GM21529 (cell line): ENCODE measurements at regions not wholly inside any gene's neighbourhood (a gene's known extent, or its start where the extent isn't known, plus 50 kb on each side); places are given as distances from the start of the nearest gene placed in this dataset.

Source experiments
- ATAC-seq: cut with Tn5 transposase; IDR thresholded peaks from one replicate; pipeline ENCODE4 v1.9.1; 2021; ENCODE audit not compliant: unreplicated experiment

DNA sequence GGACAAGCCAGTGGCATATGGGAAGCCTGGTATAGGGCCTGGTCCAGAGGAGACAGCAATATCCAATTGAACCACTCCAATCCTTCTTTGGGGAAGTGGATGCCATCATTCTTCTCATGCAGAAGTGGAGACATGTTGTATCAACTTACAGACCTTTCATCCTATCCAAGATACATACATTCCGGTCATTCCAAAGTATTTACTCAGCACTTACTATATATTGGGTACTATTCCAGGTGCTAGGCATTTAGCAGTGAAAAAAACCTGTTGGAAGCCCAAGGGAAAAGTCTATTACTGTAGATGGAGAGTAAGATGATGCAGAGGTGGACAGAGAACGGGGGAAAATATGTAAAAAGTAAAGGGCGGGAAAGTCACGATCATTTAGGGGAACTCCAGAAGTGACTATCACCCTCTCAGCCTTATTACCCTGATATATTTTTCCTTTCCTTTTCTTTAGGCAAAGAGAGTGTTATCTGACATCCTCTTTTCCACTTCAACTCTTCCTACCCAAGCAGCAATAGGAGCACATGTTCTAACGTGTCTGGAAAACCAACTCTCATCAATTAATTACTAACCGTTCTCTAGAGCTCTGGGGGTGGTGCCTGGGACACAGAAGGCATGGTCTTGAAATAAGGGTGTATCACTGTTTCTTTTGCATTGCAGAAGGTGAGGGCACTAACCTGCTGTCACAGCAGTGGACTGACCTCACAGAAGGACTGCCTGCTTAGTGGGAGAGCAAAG lies 210.1 kb upstream of the MAF start:
- ATAC-seq, result no peak

DNA sequence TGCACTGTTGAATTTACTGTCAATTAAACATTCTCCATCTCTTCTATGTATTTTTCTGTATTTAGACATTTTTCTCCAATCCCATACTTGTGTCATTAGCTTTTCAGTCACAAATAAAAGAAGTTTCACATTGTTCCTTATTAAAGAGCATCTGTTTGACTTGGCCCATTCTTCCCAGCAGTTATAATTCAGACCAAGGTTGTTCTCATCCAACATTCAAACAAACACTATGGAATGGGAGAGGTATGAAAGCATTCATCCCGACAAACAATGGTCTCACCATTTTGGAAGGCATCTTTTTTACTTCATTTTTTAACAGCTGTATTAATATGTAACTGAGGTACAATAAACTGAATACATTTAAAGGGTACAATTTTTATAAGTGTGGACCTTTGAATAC lies 208.8 kb upstream of the MAF start:
- ATAC-seq, result no peak

DNA sequence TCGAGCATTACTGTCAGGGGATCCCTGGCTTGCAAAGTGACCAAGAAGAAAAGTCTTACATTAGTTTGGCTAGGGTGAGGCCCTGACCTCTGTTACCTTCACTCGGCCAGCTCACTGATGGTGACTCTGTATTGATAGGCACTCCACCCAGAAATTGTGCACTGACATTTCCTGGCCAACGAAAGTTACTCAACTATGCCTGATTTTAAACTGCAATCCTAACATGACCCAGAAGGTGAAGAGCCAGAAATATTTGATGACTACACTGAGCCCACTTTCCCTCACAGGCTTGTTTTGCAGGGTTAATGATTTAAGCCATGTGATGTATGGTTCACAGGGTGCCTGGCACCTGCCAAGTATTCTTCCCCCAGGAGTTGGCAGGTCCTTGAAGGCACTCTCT lies 208.2 kb upstream of the MAF start:
- ATAC-seq, result no peak

DNA sequence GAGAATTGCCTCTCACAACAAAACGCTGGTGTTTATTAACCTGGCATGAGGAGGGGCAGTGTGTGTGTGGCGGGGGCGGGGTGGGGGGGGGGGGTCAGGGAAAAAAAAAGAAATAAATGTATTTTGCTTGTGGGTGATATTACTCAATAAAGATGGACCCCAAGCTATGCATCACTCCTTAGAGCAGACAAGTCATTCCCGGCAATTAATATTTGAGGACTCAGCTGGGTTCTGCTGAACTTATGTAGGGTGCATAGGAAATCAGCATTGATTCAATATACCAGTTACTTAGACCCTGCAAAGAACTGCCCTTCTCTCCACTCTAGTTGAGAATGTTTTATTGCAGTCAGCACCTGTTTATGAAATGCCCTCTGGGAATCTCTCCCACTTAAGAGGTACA lies 206.2 kb upstream of the MAF start:
- no peak for ATAC-seq

DNA sequence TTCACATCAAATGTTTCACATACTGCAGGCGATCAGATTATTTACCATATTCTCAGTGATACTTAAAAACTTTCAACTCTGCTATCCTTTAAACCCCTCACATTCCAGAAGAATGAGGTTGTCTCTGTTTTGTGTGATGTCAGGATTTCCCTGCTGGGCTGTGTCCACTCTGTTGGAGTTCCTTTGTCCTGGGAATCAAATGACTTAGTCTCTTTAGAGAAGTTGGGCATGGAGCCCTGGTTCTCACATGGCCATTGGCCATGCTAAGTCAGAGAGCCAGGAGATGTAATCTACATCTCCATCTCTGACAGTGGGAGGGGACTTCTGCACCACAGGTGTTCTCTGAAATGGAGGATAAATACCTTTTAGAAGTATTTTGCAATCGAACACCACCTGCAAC lies 205.1 kb upstream of the MAF start:
- no peak for ATAC-seq

DNA sequence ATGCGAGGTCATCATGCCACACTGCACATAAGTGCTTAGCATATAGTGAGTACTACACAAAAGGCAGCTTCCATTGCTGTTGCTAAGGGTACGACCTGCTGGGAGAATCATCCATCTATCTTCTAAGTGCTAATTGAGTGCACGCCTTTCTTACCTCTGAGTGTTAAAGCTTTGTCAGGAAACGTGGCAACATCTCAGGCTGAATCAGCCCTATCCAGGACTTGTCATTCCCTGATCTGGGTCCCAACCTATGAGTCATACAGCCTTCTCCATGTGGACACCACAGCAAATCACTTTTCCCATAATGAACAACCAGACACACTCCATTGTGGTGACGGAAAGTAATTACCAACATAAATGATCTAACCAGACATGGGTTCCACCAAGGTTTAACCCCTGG lies 201.1 kb upstream of the MAF start:
- no peak for ATAC-seq

DNA sequence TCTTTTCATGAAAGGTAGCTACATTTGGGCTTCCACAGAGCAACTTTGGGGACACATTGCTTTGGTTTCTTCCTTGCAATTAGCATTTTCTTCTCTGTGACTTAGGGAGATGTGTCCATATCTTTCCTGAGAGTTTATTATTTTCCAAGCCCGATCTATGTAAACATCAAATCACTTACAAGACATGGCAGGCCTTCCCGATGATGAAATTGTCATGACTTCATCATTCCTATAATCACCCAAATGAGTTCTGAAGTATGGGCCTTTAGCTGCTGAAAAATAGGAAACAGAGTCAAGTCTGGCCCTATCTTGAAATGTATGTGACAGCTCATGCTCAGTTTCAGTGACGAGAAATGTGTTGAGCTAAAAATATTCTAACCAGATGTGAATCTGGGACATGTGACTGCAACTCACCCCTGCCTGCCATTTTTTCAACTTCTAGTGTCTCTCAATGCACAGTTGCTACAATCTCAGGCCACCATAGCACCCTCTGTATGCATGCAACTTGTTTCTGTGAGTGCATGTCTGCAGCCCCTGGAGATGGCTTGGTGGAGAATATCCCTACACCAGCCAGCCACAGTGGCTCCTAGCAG lies 199.6 kb upstream of the MAF start:
- ATAC-seq, result no peak

DNA sequence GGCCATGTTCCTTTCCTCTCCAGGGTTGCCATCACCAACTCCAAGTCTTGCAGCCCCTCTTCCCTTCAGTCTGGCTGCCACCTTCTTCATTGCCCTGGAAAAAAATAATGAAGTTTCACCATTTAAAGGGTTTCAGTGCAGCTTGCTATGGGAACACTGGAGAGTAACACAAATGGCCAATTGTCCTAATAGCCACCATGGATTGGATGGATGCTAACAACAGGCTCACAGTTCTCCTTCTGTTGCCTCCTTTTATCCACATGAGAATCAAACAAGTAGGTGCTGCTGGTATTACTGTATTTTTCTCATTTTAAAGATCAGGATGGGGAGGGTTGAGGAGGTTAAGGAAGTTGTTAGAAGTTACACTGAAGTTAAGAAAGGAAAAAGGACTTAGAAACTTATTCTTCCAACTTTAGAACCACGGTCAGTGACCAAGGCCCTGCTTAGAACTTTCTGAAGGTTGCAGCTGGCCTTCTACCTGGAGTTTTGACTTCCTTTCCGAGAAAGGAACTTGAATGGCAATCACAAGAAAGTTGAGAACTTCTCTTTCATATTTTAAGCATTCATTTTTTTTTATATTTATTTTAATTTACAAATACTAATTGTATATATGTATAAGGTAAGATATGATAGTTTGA lies 198.0 kb upstream of the MAF start:
- no peak for ATAC-seq

DNA sequence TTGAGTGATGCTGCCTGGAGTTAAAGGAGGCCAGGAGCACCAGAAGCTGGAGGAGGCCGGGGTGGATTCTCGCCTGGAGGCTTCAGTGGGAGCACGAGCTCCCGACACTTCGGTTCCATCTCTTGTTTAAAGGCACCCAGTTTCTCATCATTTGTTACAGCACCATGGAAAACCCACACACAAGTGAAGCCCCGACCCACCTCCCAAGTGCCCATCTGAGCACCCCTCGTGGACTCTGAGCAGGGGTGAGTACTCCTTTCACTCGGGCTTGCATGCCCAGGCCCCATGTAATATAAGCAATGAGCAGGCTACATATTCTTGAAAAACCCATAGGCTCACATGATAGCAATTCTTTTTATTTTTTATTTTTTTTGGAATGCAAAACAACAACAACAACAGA lies 196.9 kb upstream of the MAF start:
- ATAC-seq, result no peak

DNA sequence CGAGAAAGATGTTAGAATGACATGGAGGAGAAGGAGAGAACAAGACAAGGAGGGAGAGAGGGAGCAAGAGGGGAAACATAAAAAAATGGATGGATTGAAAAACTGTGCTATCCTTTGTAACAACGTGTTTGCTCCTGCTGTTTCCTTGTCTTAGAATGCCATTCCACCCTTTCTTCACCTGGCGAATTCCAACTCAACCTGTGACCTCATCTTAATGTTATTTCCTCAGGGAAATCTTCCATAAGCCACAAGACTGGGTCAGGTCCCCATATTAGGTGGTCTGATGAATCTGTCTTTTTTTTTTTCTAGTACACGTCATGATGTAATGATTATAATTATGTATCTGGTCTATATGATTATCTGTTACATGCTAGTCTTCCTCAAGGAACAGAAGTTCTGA lies 195.0 kb upstream of the MAF start:
- no peak for ATAC-seq

DNA sequence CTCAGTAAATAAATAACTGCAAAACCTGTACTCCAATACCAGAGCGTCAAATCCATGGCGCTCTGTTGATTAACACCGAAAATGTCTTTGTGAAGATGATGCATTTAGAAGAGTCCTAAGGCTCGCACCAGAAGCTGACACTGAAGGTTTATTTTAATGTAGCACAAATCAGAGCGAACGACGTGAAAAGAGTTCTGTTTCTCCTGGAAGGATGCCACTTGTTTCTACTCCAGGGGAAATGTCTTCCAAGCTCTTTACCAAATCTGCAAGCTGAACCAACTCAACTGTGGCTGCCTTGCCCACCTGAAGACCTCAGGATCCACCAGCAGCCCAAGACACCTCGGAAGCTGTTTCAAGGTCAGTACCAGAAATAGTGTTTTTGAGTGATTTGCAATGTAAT lies 194.4 kb upstream of the MAF start:
- no peak for ATAC-seq

DNA sequence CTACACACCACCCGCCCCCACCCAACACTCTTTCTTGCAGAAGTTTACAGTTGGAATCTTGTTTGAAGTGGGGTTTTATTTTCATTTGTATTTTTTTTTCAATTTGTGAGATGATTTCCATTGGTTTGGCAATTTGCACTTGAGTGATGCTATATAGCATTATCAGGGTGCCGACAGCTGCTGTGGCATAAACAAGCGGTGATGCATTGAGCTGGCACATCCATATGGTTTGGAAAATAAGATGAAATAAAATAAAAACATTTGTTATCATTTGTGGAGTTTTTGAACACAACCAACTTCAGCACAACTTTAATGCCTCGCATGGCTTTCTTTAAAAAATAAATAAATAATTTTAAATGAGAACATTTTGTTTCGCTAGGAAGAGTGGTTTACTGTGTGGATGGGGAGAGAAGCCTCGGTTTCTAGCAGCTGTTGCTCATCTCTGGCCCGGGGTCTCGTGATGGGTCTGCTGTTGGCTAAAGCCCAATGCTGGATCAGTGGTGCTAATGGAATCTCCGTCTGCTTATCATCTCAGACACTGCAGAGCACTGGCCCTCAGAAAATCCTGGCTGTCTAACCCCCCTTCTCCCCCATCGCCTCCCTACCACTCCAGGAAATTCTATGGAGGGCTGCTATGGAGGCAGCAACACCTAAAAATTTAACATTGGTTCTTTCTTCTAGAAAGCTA lies 192.3 kb upstream of the MAF start:
- no peak for ATAC-seq

DNA sequence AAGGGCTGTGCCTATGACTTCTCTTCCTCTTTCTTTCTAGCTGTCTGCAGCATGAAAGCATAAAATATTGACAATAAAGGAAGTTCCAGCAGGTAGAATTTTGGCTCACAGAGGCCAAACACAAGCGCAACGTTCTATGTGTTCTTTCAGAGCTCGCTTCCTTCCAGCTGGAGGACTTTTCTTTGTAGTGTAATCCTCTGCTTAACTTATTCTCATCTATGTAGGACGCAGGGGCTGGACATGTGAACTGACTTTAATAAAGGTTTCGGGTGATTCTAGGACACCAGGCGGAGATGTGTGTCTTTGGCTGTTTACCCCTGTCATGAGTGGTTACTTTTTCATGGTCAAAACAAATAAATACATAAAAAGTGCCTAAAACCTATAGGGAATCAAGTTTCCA lies 191.5 kb upstream of the MAF start:
- no peak for ATAC-seq

DNA sequence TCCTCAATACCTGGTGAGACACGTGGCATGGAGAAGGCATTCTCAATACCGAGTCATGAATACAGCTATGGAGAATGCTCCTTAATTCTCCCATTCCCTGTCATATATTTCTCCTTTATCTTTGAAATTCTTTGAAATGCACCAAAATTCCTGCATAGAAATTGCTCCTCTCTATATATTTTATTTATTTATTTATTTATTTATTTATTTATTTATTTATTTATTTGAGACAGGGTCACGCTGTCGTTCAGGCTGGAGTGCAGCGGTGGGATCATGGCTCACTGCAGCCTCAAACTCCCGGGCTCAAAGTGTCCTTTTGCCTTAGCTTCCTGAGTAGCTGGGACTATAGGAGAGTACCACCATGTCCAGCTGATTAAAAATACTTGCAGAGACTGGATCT lies 190.3 kb upstream of the MAF start:
- ATAC-seq, result no peak

DNA sequence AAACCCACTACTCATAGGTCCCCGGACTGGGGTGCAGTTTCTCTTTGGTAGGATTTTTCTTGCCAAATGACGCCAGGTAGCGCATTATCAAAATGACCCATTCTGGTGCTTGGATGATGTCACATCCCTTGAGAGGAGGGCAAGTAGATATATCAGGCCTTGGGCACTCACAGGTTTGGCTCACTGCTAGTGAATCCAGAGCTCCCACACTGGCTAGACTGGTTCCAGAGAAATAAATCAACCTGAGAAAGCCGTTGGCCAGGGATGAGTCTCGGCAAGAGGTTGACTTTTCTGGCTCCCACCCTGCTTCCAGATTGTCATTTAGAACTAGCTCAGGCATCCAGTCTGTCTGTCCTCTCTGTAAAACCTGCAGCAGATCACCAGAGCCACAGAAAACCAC lies 188.4 kb upstream of the MAF start:
- ATAC-seq, result no peak

DNA sequence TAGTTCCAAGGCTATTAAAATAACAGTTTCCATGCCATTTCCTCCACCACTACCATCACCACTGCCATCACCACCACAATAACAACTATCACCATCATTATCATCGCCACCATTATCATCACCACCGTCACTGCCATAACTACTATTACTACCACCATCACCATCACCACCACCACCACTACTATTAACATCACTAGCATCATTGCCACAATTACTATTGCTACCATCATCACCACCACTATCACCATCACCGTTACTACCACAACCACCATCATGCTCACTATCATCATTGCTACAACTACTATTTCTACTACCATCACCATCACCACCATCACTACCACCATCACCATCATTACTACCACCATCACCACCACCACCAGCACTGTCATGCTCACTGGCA lies 185.9 kb upstream of the MAF start:
- ATAC-seq, result no peak

DNA sequence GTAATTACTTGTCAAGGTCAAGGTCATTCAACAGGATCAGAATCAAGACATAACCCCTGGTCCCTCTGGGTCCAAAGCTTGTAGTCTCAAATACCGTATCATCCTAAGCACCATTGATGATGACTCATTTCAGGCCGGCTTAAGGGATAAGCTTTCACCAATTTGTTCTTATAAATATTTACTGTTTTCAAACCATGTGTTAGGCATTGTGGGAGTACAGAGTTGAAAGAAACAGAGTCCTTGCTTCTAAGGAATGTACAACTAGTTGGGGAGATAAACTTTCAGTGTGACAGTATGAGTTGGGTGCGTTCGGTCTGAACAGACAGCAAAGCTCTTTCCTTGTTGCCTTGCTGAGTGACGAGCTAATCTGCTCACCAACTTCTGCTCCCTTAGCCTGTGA lies 183.5 kb upstream of the MAF start:
- no peak for ATAC-seq

DNA sequence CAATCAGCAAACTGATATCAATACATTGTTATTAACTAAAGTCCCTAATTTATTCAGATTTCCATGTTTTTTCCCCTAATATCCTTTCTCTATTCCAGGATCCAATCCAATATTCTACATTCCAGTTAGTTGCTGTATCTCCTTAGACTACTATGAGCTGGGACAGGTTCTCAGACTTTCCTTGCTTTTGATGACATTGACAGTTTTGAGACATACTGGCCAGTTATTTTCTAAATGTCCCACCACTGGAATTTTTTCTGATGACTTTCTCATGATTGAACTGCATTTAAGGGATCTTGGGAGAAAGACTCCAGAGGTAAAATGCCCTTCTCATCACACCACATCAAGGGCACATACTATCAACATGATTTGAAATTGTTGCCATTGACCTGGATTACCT lies 177.1 kb upstream of the MAF start:
- ATAC-seq, result no peak

DNA sequence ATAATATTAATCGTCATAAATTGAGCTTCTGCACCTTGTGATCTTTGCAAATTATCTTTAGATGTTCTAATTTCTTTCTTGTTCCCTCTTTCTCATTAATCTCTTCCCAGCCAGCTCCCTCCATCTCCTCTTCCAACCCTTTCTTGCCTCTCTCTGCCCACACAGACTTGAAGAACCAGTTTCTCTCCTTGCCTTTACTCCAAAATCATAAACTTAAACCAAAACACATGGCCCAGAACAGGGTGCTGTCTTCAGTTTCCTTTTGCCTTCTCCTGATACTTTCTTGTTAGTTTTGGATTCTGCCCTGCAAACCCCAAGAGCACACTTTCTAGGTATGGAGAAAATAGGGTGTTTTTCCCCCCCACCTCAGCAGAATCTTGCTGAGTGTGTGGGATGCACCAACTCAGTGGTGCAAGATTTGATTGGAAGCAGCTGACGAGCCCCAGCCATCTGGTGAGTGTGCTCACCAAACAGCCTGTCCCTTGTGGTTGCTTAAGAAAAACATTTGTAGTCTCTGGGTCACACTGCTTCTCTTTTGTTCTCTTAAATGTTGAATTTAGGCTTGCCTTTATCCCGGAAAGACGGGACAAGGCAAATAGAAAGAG lies 175.8 kb upstream of the MAF start:
- no peak for ATAC-seq

DNA sequence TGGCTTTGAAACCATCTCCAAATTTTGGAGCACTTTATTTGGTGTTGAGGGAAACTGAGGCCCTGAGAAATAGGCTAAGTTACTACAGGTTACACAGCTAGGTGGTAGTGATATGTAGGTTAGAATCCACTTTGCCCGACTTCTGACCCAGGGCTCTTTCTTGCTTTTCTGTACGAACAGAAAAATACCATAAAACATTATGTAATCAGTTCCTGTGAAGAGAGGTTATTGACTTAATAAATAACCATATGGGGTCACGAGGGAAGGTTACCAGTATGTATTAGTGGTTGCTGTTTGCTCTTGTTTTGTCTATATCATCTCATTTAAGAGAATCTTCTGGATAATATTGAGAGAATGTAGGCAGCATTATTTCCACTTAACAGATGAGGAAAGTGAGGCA lies 172.2 kb upstream of the MAF start:
- no peak for ATAC-seq

DNA sequence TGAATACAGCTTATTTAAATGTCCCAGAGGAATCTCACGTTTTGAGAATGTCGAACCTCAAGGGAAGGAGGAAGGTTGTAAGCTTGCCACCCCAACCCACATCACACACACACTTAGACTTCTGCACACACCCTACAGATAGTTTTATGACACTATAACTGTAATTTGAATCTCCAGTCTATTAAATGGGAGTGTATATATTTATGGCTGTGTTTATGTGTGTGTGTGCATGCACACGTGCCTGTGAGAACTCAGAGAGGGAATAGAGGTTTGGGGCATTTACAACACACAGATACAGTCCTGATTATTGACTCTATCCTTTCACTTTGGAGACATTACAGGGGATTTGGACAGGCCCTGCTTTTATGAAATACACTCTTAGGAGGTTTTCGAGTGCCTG lies 171.5 kb upstream of the MAF start:
- no peak for ATAC-seq
